CD4-positive, alpha-beta T cell treated with Interleukin-15 for 1 hour (primary cell): ENCODE measurements at regions not wholly inside any gene's neighbourhood (a gene's known extent, or its start where the extent isn't known, plus 50 kb on each side); places are given as distances from the start of the nearest gene placed in this dataset.
A peak's percentile ranks its signal among the peaks of the same experiment; 100 is the strongest.

Experiments used
- DNase-seq: peaks from one replicate; pipeline ENCODE4 v3.0.0-alpha.2; 2020

- no peak for DNase-seq
Observed at GRCh38 chr1:229828461-229828860, 202.4 kb downstream of the URB2 start.

GRCh38 chr1:229832695-229833094, 206.6 kb downstream of the URB2 start:
- DNase-seq, result no peak

GRCh38 chr1:229834230-229834629, 208.2 kb downstream of the URB2 start:
- no peak for DNase-seq

GRCh38 chr1:229835226-229835625, 209.2 kb downstream of the URB2 start:
- no peak for DNase-seq

GRCh38 chr1:229836324-229836723, 210.3 kb downstream of the URB2 start:
- DNase-seq, result no peak

- DNase-seq, result no peak
Observed at GRCh38 chr1:229838204-229838603, 212.2 kb downstream of the URB2 start.

GRCh38 chr1:229839800-229840199, 213.8 kb downstream of the URB2 start:
- DNase-seq, result no peak

- no peak for DNase-seq
Observed at GRCh38 chr1:229841230-229841629, 215.2 kb downstream of the URB2 start.

GRCh38 chr1:229842302-229843255, 216.5 kb downstream of the URB2 start:
- DNase-seq, result no peak

- no peak for DNase-seq
Observed at GRCh38 chr1:229843627-229844238, 217.7 kb downstream of the URB2 start.

- no peak for DNase-seq
Observed at GRCh38 chr1:229844675-229845074, 218.6 kb downstream of the URB2 start.

GRCh38 chr1:229845410-229846138, 219.5 kb downstream of the URB2 start:
- no peak for DNase-seq

- DNase-seq, result no peak
Observed at GRCh38 chr1:229846351-229846750, 220.3 kb downstream of the URB2 start.

GRCh38 chr1:229848752-229849677, 218.0 kb upstream of the GALNT2 start:
- no peak for DNase-seq

GRCh38 chr1:229851511-229851910, 215.5 kb upstream of the GALNT2 start:
- DNase-seq, result no peak

- no peak for DNase-seq
Observed at GRCh38 chr1:229853751-229854150, 213.3 kb upstream of the GALNT2 start.

- DNase-seq, result no peak
Observed at GRCh38 chr1:229854620-229855019, 212.4 kb upstream of the GALNT2 start.

GRCh38 chr1:229856009-229856650, 210.9 kb upstream of the GALNT2 start:
- DNase-seq, result peak; percentile 42

GRCh38 chr1:229857585-229857984, 209.5 kb upstream of the GALNT2 start:
- DNase-seq, result no peak

GRCh38 chr1:229859026-229859425, 208.0 kb upstream of the GALNT2 start:
- DNase-seq, result no peak

- DNase-seq, result no peak
Observed at GRCh38 chr1:229860926-229861325, 206.1 kb upstream of the GALNT2 start.
